NT2/D1 (cell line): ENCODE measurements at regions not wholly inside any gene's neighbourhood (a gene's known extent, or its start where the extent isn't known, plus 50 kb on each side); places are given as distances from the start of the nearest gene placed in this dataset.

ENCODE experiments used
- SUZ12 ChIP-seq: IDR thresholded peaks from 2 replicates; pipeline ENCODE4 v1.6.1; 2011; ENCODE audit not compliant: insufficient read length, insufficient read depth; ENCODE audit errors: extremely low read depth
- YY1 ChIP-seq: IDR thresholded peaks from 2 replicates; pipeline ENCODE4 v1.6.1; 2011; ENCODE audit not compliant: insufficient read length, insufficient read depth
- ZNF274 ChIP-seq: IDR thresholded peaks from 2 replicates; pipeline ENCODE4 v1.6.1; 2011; ENCODE audit warnings: mild to moderate bottlenecking, low read depth, low read length

DNA sequence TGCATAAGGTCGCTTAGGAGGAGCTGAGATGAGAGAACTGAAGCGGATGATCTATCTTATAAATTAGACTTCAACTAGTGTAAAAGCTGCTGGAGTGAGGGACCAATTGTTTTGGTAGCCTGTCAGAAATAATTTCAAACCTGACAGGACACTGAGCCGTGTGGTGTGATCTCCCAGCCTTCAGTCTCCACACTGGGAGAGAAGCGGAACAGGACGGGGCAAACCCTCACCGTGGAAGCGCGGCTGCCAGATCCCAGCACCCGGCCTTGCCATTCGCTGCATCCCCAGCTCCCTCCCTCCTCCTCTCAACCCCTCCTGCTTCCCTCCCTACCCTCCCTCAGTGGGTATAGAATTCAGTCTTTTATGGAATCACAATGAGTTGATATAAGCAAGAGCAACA, 900.1 kb upstream of the SLC35B3 start:
- TF ChIP-seq ZNF274, result no peak
- TF ChIP-seq YY1, result no peak
- TF ChIP-seq SUZ12, result no peak
